ENCODE measurements at regions not wholly inside any gene's neighbourhood (a gene's known extent, or its start where the extent isn't known, plus 50 kb on each side); places are given as distances from the start of the nearest gene placed in this dataset.

DNA sequence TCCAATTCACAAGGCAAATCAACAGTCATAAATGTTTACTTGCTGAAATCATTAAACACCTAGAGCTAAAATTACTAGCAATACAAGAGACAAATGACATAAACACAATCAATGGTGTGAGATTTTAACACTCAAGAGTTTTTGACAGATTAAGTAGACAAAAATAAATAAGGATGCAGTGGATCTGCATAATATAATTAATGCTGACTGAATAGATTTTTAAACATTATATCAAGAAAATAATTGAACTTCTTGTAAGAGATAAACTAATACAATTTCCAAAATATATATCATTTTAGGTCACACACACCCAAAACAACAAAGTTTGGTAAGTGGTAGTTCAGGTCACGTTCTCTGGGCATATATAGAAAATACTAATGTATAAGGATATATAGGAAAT lies 322.6 kb upstream of the XYLT1 start:
- intact Hi-C loops (cut with DNase I; ENCODE audit: low total_unique reads) = no loop called here
- no peak for TF ChIP-seq POLR2A (IDR thresholded peaks at IDR 0.05)
- TF ChIP-seq, protein P1, sequence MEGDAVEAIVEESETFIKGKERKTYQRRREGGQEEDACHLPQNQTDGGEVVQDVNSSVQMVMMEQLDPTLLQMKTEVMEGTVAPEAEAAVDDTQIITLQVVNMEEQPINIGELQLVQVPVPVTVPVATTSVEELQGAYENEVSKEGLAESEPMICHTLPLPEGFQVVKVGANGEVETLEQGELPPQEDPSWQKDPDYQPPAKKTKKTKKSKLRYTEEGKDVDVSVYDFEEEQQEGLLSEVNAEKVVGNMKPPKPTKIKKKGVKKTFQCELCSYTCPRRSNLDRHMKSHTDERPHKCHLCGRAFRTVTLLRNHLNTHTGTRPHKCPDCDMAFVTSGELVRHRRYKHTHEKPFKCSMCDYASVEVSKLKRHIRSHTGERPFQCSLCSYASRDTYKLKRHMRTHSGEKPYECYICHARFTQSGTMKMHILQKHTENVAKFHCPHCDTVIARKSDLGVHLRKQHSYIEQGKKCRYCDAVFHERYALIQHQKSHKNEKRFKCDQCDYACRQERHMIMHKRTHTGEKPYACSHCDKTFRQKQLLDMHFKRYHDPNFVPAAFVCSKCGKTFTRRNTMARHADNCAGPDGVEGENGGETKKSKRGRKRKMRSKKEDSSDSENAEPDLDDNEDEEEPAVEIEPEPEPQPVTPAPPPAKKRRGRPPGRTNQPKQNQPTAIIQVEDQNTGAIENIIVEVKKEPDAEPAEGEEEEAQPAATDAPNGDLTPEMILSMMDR (IDR thresholded peaks at IDR 0.05) = no peak
- no peak for DNase-seq
- Histone ChIP-seq H3K4me3 (no peak overlapping the region), H3K36me3 (no peaks in the 10 kb centered on the region), H3K27me3 (no peaks in the 10 kb centered on the region), H3K4me1 (no peaks in the 10 kb centered on the region), H3K9me3 (no peaks in the 10 kb centered on the region), H3K27ac (no peak overlapping the region)

DNA sequence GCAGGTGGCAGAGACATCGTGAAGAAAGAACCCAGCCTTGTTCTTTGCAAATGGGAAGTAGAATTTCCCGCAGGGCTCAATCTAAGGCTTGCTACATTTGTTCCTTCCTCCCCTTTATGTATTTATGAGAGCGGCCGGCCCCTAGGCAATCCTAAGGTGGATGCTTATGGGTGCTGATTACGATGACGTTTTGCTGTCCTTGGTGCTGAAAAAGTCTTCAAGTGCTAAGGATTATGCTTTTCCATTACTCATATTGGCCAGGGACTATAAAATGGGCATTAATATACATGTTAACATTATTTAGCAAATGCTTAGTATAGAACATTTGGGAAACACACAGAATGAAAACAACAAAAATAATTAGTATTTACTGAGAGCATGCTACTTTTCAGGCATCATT lies 313.3 kb upstream of the XYLT1 start:
- Histone ChIP-seq H3K27ac (no peak overlapping the region), H3K4me1 (no peaks in the 10 kb centered on the region), H3K4me3 (no peak overlapping the region), H3K27me3 (no peaks in the 10 kb centered on the region), H3K36me3 (no peaks in the 10 kb centered on the region), H3K9me3 (no peaks in the 10 kb centered on the region)
- no peak for DNase-seq
- TF ChIP-seq POLR2A (IDR thresholded peaks at IDR 0.05) = no peak
- TF ChIP-seq, protein P1 (IDR thresholded peaks at IDR 0.05) = no peak
- intact Hi-C loops (cut with DNase I; ENCODE audit: low total_unique reads) = no loop called here

DNA sequence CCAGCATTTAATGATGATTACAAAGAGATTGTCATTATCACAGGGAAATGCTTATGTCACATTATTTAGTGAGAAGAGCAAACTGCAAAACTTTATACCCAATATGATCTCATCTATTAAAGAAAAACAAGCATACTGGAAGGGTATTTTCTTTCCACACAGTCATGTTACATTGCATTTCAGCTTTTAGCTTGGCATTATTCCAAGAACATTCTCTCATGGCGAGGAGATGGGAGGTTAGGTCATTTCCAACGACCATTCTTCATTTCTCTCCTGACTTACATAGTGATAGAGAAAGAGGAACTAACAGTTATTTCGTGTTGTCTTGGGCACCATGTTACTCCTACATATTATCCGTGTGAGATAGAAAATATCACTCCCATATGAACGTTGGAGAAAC lies 309.4 kb upstream of the XYLT1 start:
- Histone ChIP-seq H3K4me1 (no peaks in the 10 kb centered on the region), H3K36me3 (no peaks in the 10 kb centered on the region), H3K27me3 (no peaks in the 10 kb centered on the region), H3K9me3 (no peaks in the 10 kb centered on the region), H3K4me3 (no peak overlapping the region), H3K27ac (no peak overlapping the region)
- no peak for DNase-seq
- intact Hi-C loops (cut with DNase I; ENCODE audit: low total_unique reads) = no loop called here
- TF ChIP-seq, protein P1 (IDR thresholded peaks at IDR 0.05) = no peak
- TF ChIP-seq POLR2A (IDR thresholded peaks at IDR 0.05) = no peak

DNA sequence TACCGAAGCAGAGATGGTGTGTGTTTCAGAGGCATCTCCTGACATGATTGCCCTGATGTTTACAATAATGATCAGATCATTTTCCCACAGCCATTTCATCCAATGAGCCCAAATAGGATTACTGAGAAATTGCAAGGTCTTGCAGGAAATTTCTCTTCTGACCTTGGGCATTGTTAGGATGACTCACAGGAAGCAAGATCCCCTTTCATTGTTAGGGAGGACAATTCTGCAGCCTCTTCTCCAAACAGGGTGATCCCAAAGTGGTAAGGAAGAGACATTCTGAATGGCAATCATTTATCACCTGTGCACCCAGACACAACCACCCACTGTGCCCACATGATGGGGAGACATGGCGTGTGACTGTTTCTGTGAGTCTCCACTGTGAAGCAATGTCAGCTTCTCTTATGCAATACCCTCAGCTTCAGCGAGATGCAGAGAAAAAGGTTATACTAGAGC lies 306.7 kb upstream of the XYLT1 start:
- Histone ChIP-seq H3K9me3 (no peaks in the 10 kb centered on the region), H3K4me3 (no peak overlapping the region), H3K4me1 (no peaks in the 10 kb centered on the region), H3K27ac (no peak overlapping the region), H3K27me3 (no peaks in the 10 kb centered on the region), H3K36me3 (no peaks in the 10 kb centered on the region)
- TF ChIP-seq POLR2A (IDR thresholded peaks at IDR 0.05) = no peak
- TF ChIP-seq, protein P1 (IDR thresholded peaks at IDR 0.05) = no peak
- intact Hi-C loops (cut with DNase I; ENCODE audit: low total_unique reads) = no loop called here
- DNase-seq = no peak

DNA sequence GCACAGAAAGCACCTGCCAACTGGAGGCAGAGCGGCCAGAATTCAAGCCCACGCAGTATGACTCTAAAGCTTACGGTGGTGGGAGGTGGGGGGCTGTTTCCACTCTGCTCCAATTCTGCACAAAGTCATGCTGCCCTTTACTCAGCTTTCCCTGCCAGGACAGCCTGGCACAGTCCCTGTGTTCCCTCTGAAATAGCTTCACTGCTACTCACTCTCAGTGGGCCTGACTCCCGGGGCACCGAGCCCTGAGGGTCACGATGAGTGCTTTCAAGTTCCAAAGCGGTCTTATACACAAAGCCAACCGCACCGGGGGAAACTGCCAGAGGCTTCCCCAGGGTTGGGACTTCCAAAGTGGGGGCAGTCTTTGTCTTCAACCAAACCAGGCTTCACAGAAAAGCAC lies 306.1 kb upstream of the XYLT1 start:
- no peak for DNase-seq
- Histone ChIP-seq H3K36me3 (no peaks in the 10 kb centered on the region), H3K4me1 (no peaks in the 10 kb centered on the region), H3K4me3 (no peak overlapping the region), H3K9me3 (no peaks in the 10 kb centered on the region), H3K27me3 (no peaks in the 10 kb centered on the region), H3K27ac (no peak overlapping the region)
- intact Hi-C loops (cut with DNase I; ENCODE audit: low total_unique reads) = no loop called here
- TF ChIP-seq, protein P1 (IDR thresholded peaks at IDR 0.05) = no peak
- TF ChIP-seq POLR2A (IDR thresholded peaks at IDR 0.05) = no peak
